ENCODE measurements at regions not wholly inside any gene's neighbourhood (a gene's known extent, or its start where the extent isn't known, plus 50 kb on each side); places are given as distances from the start of the nearest gene placed in this dataset.

DNA sequence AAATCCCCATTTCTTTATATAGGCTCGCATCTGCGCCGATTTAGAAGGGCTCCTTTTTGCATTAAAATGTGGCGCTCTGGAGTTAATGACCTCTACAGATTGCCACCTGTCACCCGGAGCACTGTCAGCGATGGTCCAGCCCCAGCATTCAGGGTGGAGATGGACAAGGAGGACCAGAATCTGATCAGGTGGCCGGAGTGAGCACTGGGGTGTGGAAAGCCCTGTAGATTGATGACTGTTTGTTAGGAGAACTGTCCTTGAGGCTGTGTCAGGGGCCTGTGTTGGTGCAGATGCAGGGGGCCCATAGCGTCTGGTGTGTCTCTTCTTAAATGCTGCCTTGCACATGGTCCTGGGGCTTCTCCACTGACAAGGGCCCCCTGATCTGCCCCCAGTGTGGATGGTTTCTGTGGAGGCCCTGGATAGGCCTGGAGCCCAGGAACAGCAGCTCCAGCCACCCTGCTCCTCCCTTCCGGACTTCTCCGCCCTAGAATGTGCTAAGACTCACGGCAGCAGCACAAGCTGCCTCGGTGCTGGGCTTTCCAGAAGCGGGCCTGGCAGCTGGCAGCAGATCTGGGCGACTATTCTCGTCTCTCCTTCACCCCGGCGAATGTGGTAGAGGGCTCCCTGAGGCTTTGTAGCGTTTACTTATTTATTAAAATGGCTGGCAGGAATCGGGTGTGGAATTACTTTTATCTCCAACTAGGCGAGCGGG is 1333.3 kb downstream of the BRD1 start:
- Histone ChIP-seq H3K4me1 (peaks cover 0 to 19% (median 16%) of the 10 kb centered on the region in 4 donors), H3K9me3 (no peaks in the 10 kb centered on the region), H3K27me3 (peaks cover 15 to 30% (median 22%) of the 10 kb centered on the region in 3 donors), H3K36me3 (no peaks in the 10 kb centered on the region), H3K27ac (no peak overlapping the region), H3K4me3 (no peak overlapping the region)
- WGBS, 2 donors = 75 to 87% methylated on average over 21 of the region's 21 CpGs
- peak; percentile 54 for DNase-seq
- intact Hi-C loops (cut with DNase I) = loop anchor here (5.0 kb wide), 2 partner anchors 1652 to 1697 kb away; no protein-coding TSS in a partner anchor
- TF ChIP-seq CTCF (IDR thresholded peaks at IDR 0.05) = no peak
- TF ChIP-seq POLR2A (IDR thresholded peaks at IDR 0.05) = no peak
- no peak for TF ChIP-seq EP300 (IDR thresholded peaks at IDR 0.05)
- TF ChIP-seq POLR2AphosphoS5 (IDR thresholded peaks at IDR 0.05) = no peak

GRCh38 chr22:48493733-48494132 is 1333.9 kb downstream of the BRD1 start:
- Histone ChIP-seq H3K27ac (no peak overlapping the region), H3K36me3 (no peaks in the 10 kb centered on the region), H3K4me3 (no peak overlapping the region), H3K9me3 (no peaks in the 10 kb centered on the region), H3K27me3 (peaks cover 18 to 29% (median 26%) of the 10 kb centered on the region in 3 donors), H3K4me1 (peaks cover 0 to 19% (median 16%) of the 10 kb centered on the region in 4 donors)
- intact Hi-C loops (cut with DNase I) = loop anchor here (5.0 kb wide), 2 partner anchors 1651 to 1696 kb away; no protein-coding TSS in a partner anchor
- WGBS, 2 donors = 73 to 75% methylated on average over 6 of the region's 6 CpGs
- TF ChIP-seq CTCF (IDR thresholded peaks at IDR 0.05) (no peak), POLR2AphosphoS5 (IDR thresholded peaks at IDR 0.05) (no peak), POLR2A (IDR thresholded peaks at IDR 0.05) (no peak), EP300 (IDR thresholded peaks at IDR 0.05) (no peak)
- DNase-seq = peak; percentile 46

DNA sequence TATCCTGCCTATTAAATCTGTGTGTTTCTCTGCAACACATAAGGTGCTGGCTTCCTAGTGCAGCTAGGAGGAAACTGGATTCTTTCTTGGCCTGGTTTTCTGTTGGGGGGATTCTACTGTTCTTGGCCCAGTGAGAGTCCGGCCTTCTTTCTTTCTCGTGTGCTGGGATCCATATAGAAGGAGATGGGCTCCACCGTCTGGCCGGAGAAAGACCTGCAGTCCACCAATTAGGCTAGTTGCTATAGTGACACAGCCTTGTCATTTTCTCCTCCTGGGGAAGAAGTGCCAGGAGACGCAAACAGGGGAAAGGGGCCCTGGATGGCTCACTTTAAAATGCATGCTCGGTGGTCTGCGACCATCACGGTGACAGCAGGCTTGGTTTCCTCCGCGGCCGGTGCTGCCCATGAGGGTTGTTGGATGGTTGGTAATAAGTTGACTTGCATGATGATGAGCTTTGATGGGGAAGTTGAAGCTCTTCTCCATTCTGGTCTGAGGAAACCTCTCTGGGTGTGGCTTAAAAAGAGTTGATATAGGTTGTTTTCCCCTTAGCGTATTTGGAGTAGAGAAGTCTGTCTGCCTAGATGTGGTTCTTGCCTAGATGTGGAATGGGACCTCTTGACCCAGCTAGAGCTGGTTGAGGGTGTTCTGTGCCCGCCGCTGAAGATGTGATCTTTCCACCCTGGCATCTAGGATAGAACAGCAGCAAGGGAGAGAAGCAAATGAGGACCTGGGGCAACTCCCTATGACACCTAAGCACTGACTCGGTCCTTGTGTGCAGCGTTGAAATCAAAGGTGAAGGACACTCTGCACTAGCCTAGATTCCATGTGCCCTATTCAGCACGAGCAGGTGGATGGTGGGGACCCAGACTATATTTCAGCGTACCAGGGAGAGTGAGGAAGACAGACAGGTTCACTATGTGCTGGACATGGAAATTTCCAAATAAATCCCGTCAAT is 1335.0 kb downstream of the BRD1 start:
- no peak overlapping the region for H3K4me3 ChIP-seq
- 27 to 37% methylated on average over 19 of the region's 19 CpGs for WGBS, 2 donors
- intact Hi-C loops (cut with DNase I) = loop anchor here (5.0 kb wide), 2 partner anchors 1650 to 1695 kb away; no protein-coding TSS in a partner anchor
- H3K36me3 ChIP-seq = no peaks in the 10 kb centered on the region
- H3K27me3 ChIP-seq = peaks cover 18 to 36% (median 34%) of the 10 kb centered on the region in 3 donors
- H3K27ac ChIP-seq = no peak overlapping the region
- TF ChIP-seq CTCF (IDR thresholded peaks at IDR 0.05) (peak in 3 of 4 experiments; percentile 71 to 78 (median 77)), EP300 (IDR thresholded peaks at IDR 0.05) (no peak)
- peaks cover 0 to 19% (median 16%) of the 10 kb centered on the region in 4 donors for H3K4me1 ChIP-seq
- peak; percentile 76 for DNase-seq
- no peaks in the 10 kb centered on the region for H3K9me3 ChIP-seq

- H3K4me3 ChIP-seq = no peak overlapping the region
- H3K36me3 ChIP-seq = no peaks in the 10 kb centered on the region
- TF ChIP-seq POLR2AphosphoS5 (IDR thresholded peaks at IDR 0.05) (no peak), POLR2A (IDR thresholded peaks at IDR 0.05) (no peak), CTCF (IDR thresholded peaks at IDR 0.05) (no peak), EP300 (IDR thresholded peaks at IDR 0.05) (no peak)
- WGBS, 2 donors = 18 to 26% methylated on average over 19 of the region's 19 CpGs
- H3K27ac ChIP-seq = no peak overlapping the region
- intact Hi-C loops (cut with DNase I) = loop anchor here (5.0 kb wide), 2 partner anchors 1649 to 1694 kb away; no protein-coding TSS in a partner anchor
- peaks cover 18 to 36% (median 34%) of the 10 kb centered on the region in 3 donors for H3K27me3 ChIP-seq
- peak; percentile 55 for DNase-seq
- H3K4me1 ChIP-seq = peaks cover 0 to 19% (median 16%) of the 10 kb centered on the region in 4 donors
- no peaks in the 10 kb centered on the region for H3K9me3 ChIP-seq
Observed at GRCh38 chr22:48491451-48491941, 1336.2 kb downstream of the BRD1 start.
